CD4-positive, CD25-positive, alpha-beta regulatory T cell (primary cell): ENCODE measurements at regions not wholly inside any gene's neighbourhood (a gene's known extent, or its start where the extent isn't known, plus 50 kb on each side); places are given as distances from the start of the nearest gene placed in this dataset.

Source experiments
- ATAC-seq, 2 donors: fragments of 150-1000 bp; cut with Tn5 transposase; one replicate each; pipeline ENCODE4 v1.10.0; 2021; ENCODE audit warnings: low read depth in 2 of 2, moderate number of reproducible peaks in 2 of 2, moderate library complexity in 1 of 2
- DNase-seq, 3 donors: peaks; one replicate each; pipeline versions ENCODE4 v3.0.0 to v3.0.0-alpha.2; 2012 to 2022; ENCODE audit warnings: mixed read lengths in 1 of 3
- H3K27ac ChIP-seq: one replicate; pipeline ENCODE4 v1.7.0; 2013; ENCODE audit warnings: mild to moderate bottlenecking, low read length; ENCODE audit not compliant: insufficient read depth, poor library complexity, severe bottlenecking
- H3K27me3 ChIP-seq: one replicate; pipeline ENCODE4 v1.7.0; 2013; ENCODE audit warnings: low read length; ENCODE audit not compliant: control insufficient read depth, insufficient read depth
- H3K36me3 ChIP-seq: one replicate; pipeline ENCODE4 v1.7.0; 2013; ENCODE audit warnings: mild to moderate bottlenecking, low read length, moderate library complexity; ENCODE audit not compliant: control insufficient read depth, insufficient read depth
- H3K4me1 ChIP-seq: 2 replicates; pipeline ENCODE4 v1.7.0; 2013; ENCODE audit warnings: mild to moderate bottlenecking, low read length; ENCODE audit not compliant: insufficient read depth, control insufficient read depth, poor library complexity, severe bottlenecking
- H3K4me3 ChIP-seq: one replicate; pipeline ENCODE4 v1.7.0; 2013; ENCODE audit warnings: low read depth, mild to moderate bottlenecking, low read length, moderate library complexity
- H3K9me3 ChIP-seq, 2 experiments: 1 replicate in 1 of 2; 2 replicates in 1 of 2; pipeline ENCODE4 v1.7.0; 2013; ENCODE audit warnings: low read length in 2 of 2, mild to moderate bottlenecking in 1 of 2, moderate library complexity in 1 of 2; ENCODE audit not compliant: control insufficient read depth in 2 of 2
- H3K27ac Mint-ChIP-seq, 3 donors: one replicate each; pipeline ENCODE4 v1.8.0; 2020 to 2022; ENCODE audit warnings: mild to moderate bottlenecking in 3 of 3, mixed read lengths in 3 of 3, moderate library complexity in 2 of 3
- H3K27me3 Mint-ChIP-seq: one replicate; pipeline ENCODE4 v1.8.0; 2022; ENCODE audit warnings: mild to moderate bottlenecking, mixed read lengths
- H3K36me3 Mint-ChIP-seq: one replicate; pipeline ENCODE4 v1.8.0; 2020; ENCODE audit warnings: mixed read lengths
- H3K4me1 Mint-ChIP-seq, 4 donors: one replicate each; pipeline ENCODE4 v1.8.0; 2020 to 2022; ENCODE audit warnings: mixed read lengths in 4 of 4, mild to moderate bottlenecking in 1 of 4
- H3K4me3 Mint-ChIP-seq, 4 donors: one replicate each; pipeline ENCODE4 v1.8.0; 2020 to 2022; ENCODE audit warnings: mild to moderate bottlenecking in 4 of 4, mixed read lengths in 4 of 4, moderate library complexity in 3 of 4
- H3K9me3 Mint-ChIP-seq, 7 donors: one replicate each; pipeline ENCODE4 v1.8.0; 2020 to 2022; ENCODE audit warnings: mixed read lengths in 7 of 7, mild to moderate bottlenecking in 3 of 7, moderate library complexity in 2 of 7

GRCh38 chr11:69931060-69931910, 112.1 kb upstream of the FGF3 start:
- Histone ChIP-seq H3K27ac (no peak overlapping the region), H3K9me3 (no peaks in the 10 kb centered on the region), H3K36me3 (no peaks in the 10 kb centered on the region), H3K27me3 (no peaks in the 10 kb centered on the region), H3K4me3 (no peak overlapping the region), H3K4me1 (no peaks in the 10 kb centered on the region)
- peaks cover 0 to 3% (median 0%) of the 10 kb centered on the region in 7 donors for H3K9me3 Mint-ChIP-seq
- no peak overlapping the region for H3K4me3 Mint-ChIP-seq
- no peaks in the 10 kb centered on the region for H3K36me3 Mint-ChIP-seq
- H3K4me1 Mint-ChIP-seq = no peaks in the 10 kb centered on the region
- no peak overlapping the region for H3K27ac Mint-ChIP-seq
- DNase-seq (no peak), ATAC-seq (no peak)
- H3K27me3 Mint-ChIP-seq = peaks cover 12% of the 10 kb centered on the region

GRCh38 chr11:69931994-69932910, 113.0 kb upstream of the FGF3 start:
- no peak overlapping the region for H3K4me3 ChIP-seq
- ATAC-seq (no peak), DNase-seq (no peak)
- H3K4me1 ChIP-seq = no peaks in the 10 kb centered on the region
- no peaks in the 10 kb centered on the region for H3K27me3 ChIP-seq
- Mint-ChIP-seq H3K4me1 (no peaks in the 10 kb centered on the region), H3K27me3 (peaks cover 7% of the 10 kb centered on the region), H3K27ac (no peak overlapping the region), H3K36me3 (no peaks in the 10 kb centered on the region), H3K9me3 (peaks cover 0 to 6% (median 0%) of the 10 kb centered on the region in 7 donors), H3K4me3 (no peak overlapping the region)
- no peak overlapping the region for H3K27ac ChIP-seq
- H3K9me3 ChIP-seq = peaks cover 0 to 2% of the 10 kb centered on the region in 2 experiments
- no peaks in the 10 kb centered on the region for H3K36me3 ChIP-seq

DNA sequence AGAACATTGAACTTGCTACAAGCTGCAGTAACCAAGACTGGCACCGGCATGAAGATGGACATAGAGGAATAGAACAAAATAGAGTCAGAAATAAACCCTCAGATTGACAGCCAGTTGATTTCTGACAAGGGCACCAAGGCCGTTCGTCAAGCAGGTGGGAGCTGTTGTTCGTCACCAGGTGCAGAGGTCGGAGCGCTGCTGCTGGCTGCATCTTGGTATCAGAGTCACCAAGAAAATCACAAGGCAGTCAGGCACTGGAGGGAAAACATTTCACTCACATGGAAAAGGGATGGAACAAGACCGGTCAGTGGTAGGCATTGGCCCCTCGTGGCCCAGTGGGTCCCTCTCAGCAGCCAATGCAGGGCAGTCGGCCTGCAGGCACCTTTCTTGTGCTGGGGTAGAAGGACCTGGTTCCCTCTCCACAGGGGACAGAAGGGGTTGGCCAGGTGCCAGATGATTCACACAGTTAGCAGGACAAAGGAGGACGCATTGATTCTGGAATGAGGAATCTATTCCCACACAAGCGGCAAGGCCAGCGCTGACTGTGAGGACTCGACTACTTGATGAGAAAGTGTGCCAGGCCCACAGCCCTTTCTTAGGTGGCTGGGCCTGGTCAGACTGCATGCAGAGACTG, 115.8 kb upstream of the FGF3 start:
- no peaks in the 10 kb centered on the region for H3K27me3 ChIP-seq
- peaks cover 0 to 2% of the 10 kb centered on the region in 2 experiments for H3K9me3 ChIP-seq
- H3K27ac Mint-ChIP-seq = no peak overlapping the region
- H3K36me3 Mint-ChIP-seq = no peaks in the 10 kb centered on the region
- peaks cover 0 to 6% (median 0%) of the 10 kb centered on the region in 7 donors for H3K9me3 Mint-ChIP-seq
- H3K4me3 Mint-ChIP-seq = no peak overlapping the region
- ATAC-seq = no peak
- no peaks in the 10 kb centered on the region for H3K4me1 Mint-ChIP-seq
- no peak for DNase-seq
- no peaks in the 10 kb centered on the region for H3K4me1 ChIP-seq
- H3K4me3 ChIP-seq = no peak overlapping the region
- no peaks in the 10 kb centered on the region for H3K36me3 ChIP-seq
- H3K27ac ChIP-seq = no peak overlapping the region
- no peaks in the 10 kb centered on the region for H3K27me3 Mint-ChIP-seq

- no peak overlapping the region for H3K4me3 Mint-ChIP-seq
- H3K27me3 ChIP-seq = no peaks in the 10 kb centered on the region
- ATAC-seq (no peak), DNase-seq (no peak)
- H3K9me3 ChIP-seq = peaks cover 0 to 2% of the 10 kb centered on the region in 2 experiments
- peaks cover under 1% of the 10 kb centered on the region for H3K27me3 Mint-ChIP-seq
- peaks cover 0 to 6% (median 0%) of the 10 kb centered on the region in 7 donors for H3K9me3 Mint-ChIP-seq
- no peak overlapping the region for H3K27ac Mint-ChIP-seq
- H3K36me3 Mint-ChIP-seq = no peaks in the 10 kb centered on the region
- H3K36me3 ChIP-seq = no peaks in the 10 kb centered on the region
- H3K4me1 Mint-ChIP-seq = no peaks in the 10 kb centered on the region
- no peaks in the 10 kb centered on the region for H3K4me1 ChIP-seq
- H3K27ac ChIP-seq = no peak overlapping the region
- H3K4me3 ChIP-seq = no peak overlapping the region
Measured at GRCh38 chr11:69935941-69936505, 116.8 kb upstream of the FGF3 start.

GRCh38 chr11:69936771-69937170, 117.6 kb upstream of the FGF3 start:
- no peaks in the 10 kb centered on the region for H3K27me3 ChIP-seq
- no peak for ATAC-seq
- no peak overlapping the region for H3K27ac ChIP-seq
- Mint-ChIP-seq H3K4me3 (no peak overlapping the region), H3K9me3 (peaks cover 0 to 6% (median 0%) of the 10 kb centered on the region in 7 donors), H3K4me1 (no peaks in the 10 kb centered on the region), H3K36me3 (no peaks in the 10 kb centered on the region), H3K27ac (no peak overlapping the region), H3K27me3 (peaks cover 5% of the 10 kb centered on the region)
- H3K36me3 ChIP-seq = no peaks in the 10 kb centered on the region
- peaks cover 0 to 2% of the 10 kb centered on the region in 2 experiments for H3K9me3 ChIP-seq
- DNase-seq = no peak
- H3K4me3 ChIP-seq = no peak overlapping the region
- no peaks in the 10 kb centered on the region for H3K4me1 ChIP-seq

- Mint-ChIP-seq H3K9me3 (peaks cover 0 to 6% (median 0%) of the 10 kb centered on the region in 7 donors), H3K4me1 (no peaks in the 10 kb centered on the region), H3K36me3 (no peaks in the 10 kb centered on the region), H3K4me3 (no peak overlapping the region), H3K27ac (no peak overlapping the region), H3K27me3 (peaks cover 5% of the 10 kb centered on the region)
- peaks cover 0 to 2% of the 10 kb centered on the region in 2 experiments for H3K9me3 ChIP-seq
- no peaks in the 10 kb centered on the region for H3K4me1 ChIP-seq
- H3K27ac ChIP-seq = no peak overlapping the region
- no peak overlapping the region for H3K4me3 ChIP-seq
- no peaks in the 10 kb centered on the region for H3K36me3 ChIP-seq
- H3K27me3 ChIP-seq = no peaks in the 10 kb centered on the region
- no peak for ATAC-seq
- no peak for DNase-seq
Measured at GRCh38 chr11:69938206-69938605, 119.0 kb upstream of the FGF3 start.

DNA sequence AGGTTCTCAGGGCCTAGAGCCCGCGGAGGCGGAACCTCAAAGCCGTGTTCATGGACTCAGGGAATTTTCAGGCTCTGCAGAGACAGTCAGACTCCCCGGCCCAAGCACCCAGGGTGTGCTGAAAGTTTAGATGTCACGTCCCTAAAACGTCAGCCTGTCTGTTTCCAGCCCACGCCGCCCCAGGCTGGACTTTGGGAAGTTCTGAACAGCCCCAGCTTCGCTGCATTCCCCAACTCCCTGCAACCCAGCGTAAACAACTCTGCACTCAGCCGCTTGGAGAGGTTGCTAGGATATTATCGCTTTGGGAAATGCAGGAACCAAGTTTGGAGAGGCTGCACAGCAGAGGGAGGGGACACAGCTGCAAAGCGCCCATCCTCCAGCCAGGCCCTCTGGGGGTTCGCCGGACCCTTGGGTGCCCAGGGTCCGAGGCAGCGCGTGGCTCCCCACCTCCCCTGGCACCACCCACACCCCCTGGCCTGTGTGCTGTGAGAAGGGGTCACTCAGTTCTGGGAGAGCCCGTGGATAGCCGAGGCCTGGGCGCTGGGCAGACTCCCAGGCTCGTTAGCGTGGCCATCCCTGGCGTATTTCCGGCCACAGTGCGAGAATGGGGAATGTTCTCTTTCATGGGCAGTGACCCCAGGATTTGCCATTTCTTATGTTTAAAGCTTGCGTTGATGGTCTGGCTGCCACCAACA, 120.5 kb upstream of the FGF3 start:
- no peak for ATAC-seq

More for the DNA sequence above, 120.5 kb upstream of the FGF3 start:
- peaks cover 0 to 2% of the 10 kb centered on the region in 2 experiments for H3K9me3 ChIP-seq
- DNase-seq = no peak
- H3K27ac ChIP-seq = no peak overlapping the region
- H3K4me3 ChIP-seq = no peak overlapping the region
- H3K4me1 ChIP-seq = no peaks in the 10 kb centered on the region
- Mint-ChIP-seq H3K4me3 (no peak overlapping the region), H3K36me3 (no peaks in the 10 kb centered on the region), H3K9me3 (peaks cover 0 to 6% (median 0%) of the 10 kb centered on the region in 7 donors), H3K27ac (no peak overlapping the region), H3K27me3 (peaks cover 6% of the 10 kb centered on the region), H3K4me1 (no peaks in the 10 kb centered on the region)
- H3K27me3 ChIP-seq = no peaks in the 10 kb centered on the region
- no peaks in the 10 kb centered on the region for H3K36me3 ChIP-seq
